ENCODE measurements at regions not wholly inside any gene's neighbourhood (a gene's known extent, or its start where the extent isn't known, plus 50 kb on each side); places are given as distances from the start of the nearest gene placed in this dataset.

GRCh38 chr11:92865352-92865751, 104.1 kb upstream of the MTNR1B start:
- no peak overlapping the region for H3K27ac Mint-ChIP-seq

GRCh38 chr11:92866679-92867282, 102.7 kb upstream of the MTNR1B start:
- H3K36me3 Mint-ChIP-seq, result no peaks in the 10 kb centered on the region
- no peak overlapping the region for H3K4me3 Mint-ChIP-seq
- H3K27ac Mint-ChIP-seq, result no peak overlapping the region
- H3K27me3 Mint-ChIP-seq, result no peaks in the 10 kb centered on the region
- no peaks in the 10 kb centered on the region for H3K4me1 Mint-ChIP-seq
- H3K9me3 Mint-ChIP-seq, result no peaks in the 10 kb centered on the region
- DNase-seq, result no peak

More at GRCh38 chr11:92865352-92865751, 104.1 kb upstream of the MTNR1B start:
- DNase-seq, result no peak
- H3K36me3 Mint-ChIP-seq, result no peaks in the 10 kb centered on the region
- no peak overlapping the region for H3K4me3 Mint-ChIP-seq
- H3K27me3 Mint-ChIP-seq, result no peaks in the 10 kb centered on the region
- H3K9me3 Mint-ChIP-seq, result no peaks in the 10 kb centered on the region
- H3K4me1 Mint-ChIP-seq, result no peaks in the 10 kb centered on the region

GRCh38 chr11:92867913-92868619, 101.4 kb upstream of the MTNR1B start:
- Mint-ChIP-seq H3K36me3 (no peaks in the 10 kb centered on the region), H3K27ac (no peak overlapping the region), H3K27me3 (no peaks in the 10 kb centered on the region), H3K9me3 (no peaks in the 10 kb centered on the region), H3K4me1 (no peaks in the 10 kb centered on the region), H3K4me3 (no peak overlapping the region)
- no peak for DNase-seq

- Mint-ChIP-seq H3K27me3 (no peaks in the 10 kb centered on the region), H3K4me3 (no peak overlapping the region), H3K4me1 (no peaks in the 10 kb centered on the region), H3K9me3 (no peaks in the 10 kb centered on the region), H3K36me3 (no peaks in the 10 kb centered on the region), H3K27ac (no peak overlapping the region)
- DNase-seq, result no peak
These were observed 99.7 kb upstream of the MTNR1B start for GRCh38 chr11:92869716-92870115.

- H3K9me3 Mint-ChIP-seq, result no peaks in the 10 kb centered on the region
- no peaks in the 10 kb centered on the region for H3K4me1 Mint-ChIP-seq
- H3K4me3 Mint-ChIP-seq, result no peak overlapping the region
- H3K27ac Mint-ChIP-seq, result no peak overlapping the region
- H3K36me3 Mint-ChIP-seq, result no peaks in the 10 kb centered on the region
- no peak for DNase-seq
- no peaks in the 10 kb centered on the region for H3K27me3 Mint-ChIP-seq
These were observed 99.1 kb upstream of the MTNR1B start for GRCh38 chr11:92870196-92870832.

- Mint-ChIP-seq H3K27me3 (peaks cover 4% of the 10 kb centered on the region), H3K27ac (no peak overlapping the region), H3K9me3 (no peaks in the 10 kb centered on the region), H3K36me3 (no peaks in the 10 kb centered on the region), H3K4me3 (no peak overlapping the region), H3K4me1 (no peaks in the 10 kb centered on the region)
- no peak for DNase-seq
These were observed 95.9 kb upstream of the MTNR1B start for GRCh38 chr11:92873551-92873950.

GRCh38 chr11:92875473-92875872, 94.0 kb upstream of the MTNR1B start:
- H3K4me1 Mint-ChIP-seq, result no peaks in the 10 kb centered on the region
- H3K27me3 Mint-ChIP-seq, result peaks cover 4% of the 10 kb centered on the region
- DNase-seq, result no peak
- no peak overlapping the region for H3K27ac Mint-ChIP-seq
- no peak overlapping the region for H3K4me3 Mint-ChIP-seq
- no peaks in the 10 kb centered on the region for H3K9me3 Mint-ChIP-seq
- H3K36me3 Mint-ChIP-seq, result no peaks in the 10 kb centered on the region

- H3K9me3 Mint-ChIP-seq, result no peaks in the 10 kb centered on the region
- no peaks in the 10 kb centered on the region for H3K36me3 Mint-ChIP-seq
These were observed 90.4 kb upstream of the MTNR1B start for GRCh38 chr11:92879086-92879485.

GRCh38 chr11:92880381-92880780, 89.1 kb upstream of the MTNR1B start:
- no peak overlapping the region for H3K4me3 Mint-ChIP-seq
- H3K36me3 Mint-ChIP-seq, result no peaks in the 10 kb centered on the region
- peaks cover 4% of the 10 kb centered on the region for H3K27me3 Mint-ChIP-seq
- H3K9me3 Mint-ChIP-seq, result no peaks in the 10 kb centered on the region
- no peak overlapping the region for H3K27ac Mint-ChIP-seq
- no peak for DNase-seq
- H3K4me1 Mint-ChIP-seq, result no peaks in the 10 kb centered on the region

More at GRCh38 chr11:92879086-92879485, 90.4 kb upstream of the MTNR1B start:
- no peak for DNase-seq
- peaks cover 4% of the 10 kb centered on the region for H3K27me3 Mint-ChIP-seq
- no peaks in the 10 kb centered on the region for H3K4me1 Mint-ChIP-seq
- no peak overlapping the region for H3K4me3 Mint-ChIP-seq
- H3K27ac Mint-ChIP-seq, result no peak overlapping the region

GRCh38 chr11:92881940-92882450, 87.5 kb upstream of the MTNR1B start:
- Mint-ChIP-seq H3K36me3 (no peaks in the 10 kb centered on the region), H3K27me3 (peaks cover 2% of the 10 kb centered on the region), H3K9me3 (no peaks in the 10 kb centered on the region), H3K4me1 (peaks cover 1% of the 10 kb centered on the region), H3K4me3 (no peak overlapping the region), H3K27ac (no peak overlapping the region)
- DNase-seq, result no peak

GRCh38 chr11:92882828-92883611, 86.4 kb upstream of the MTNR1B start:
- Mint-ChIP-seq H3K4me3 (no peak overlapping the region), H3K27ac (no peak overlapping the region), H3K4me1 (peaks cover 1% of the 10 kb centered on the region), H3K27me3 (no peaks in the 10 kb centered on the region), H3K9me3 (no peaks in the 10 kb centered on the region), H3K36me3 (no peaks in the 10 kb centered on the region)
- DNase-seq, result no peak

GRCh38 chr11:92885600-92885999, 83.9 kb upstream of the MTNR1B start:
- Mint-ChIP-seq H3K4me1 (peaks cover 1% of the 10 kb centered on the region), H3K27me3 (no peaks in the 10 kb centered on the region), H3K36me3 (no peaks in the 10 kb centered on the region), H3K9me3 (no peaks in the 10 kb centered on the region), H3K4me3 (no peak overlapping the region), H3K27ac (no peak overlapping the region)
- no peak for DNase-seq

GRCh38 chr11:92886243-92886905, 83.1 kb upstream of the MTNR1B start:
- H3K4me3 Mint-ChIP-seq, result no peak overlapping the region
- H3K9me3 Mint-ChIP-seq, result no peaks in the 10 kb centered on the region
- peak; percentile 13 for DNase-seq
- H3K27me3 Mint-ChIP-seq, result no peaks in the 10 kb centered on the region
- peaks cover 1% of the 10 kb centered on the region for H3K4me1 Mint-ChIP-seq
- no peak overlapping the region for H3K27ac Mint-ChIP-seq
- H3K36me3 Mint-ChIP-seq, result no peaks in the 10 kb centered on the region

GRCh38 chr11:92888696-92889095, 80.8 kb upstream of the MTNR1B start:
- no peaks in the 10 kb centered on the region for H3K36me3 Mint-ChIP-seq
- H3K4me1 Mint-ChIP-seq, result peaks cover 1% of the 10 kb centered on the region
- no peaks in the 10 kb centered on the region for H3K9me3 Mint-ChIP-seq
- no peak for DNase-seq
- H3K27ac Mint-ChIP-seq, result no peak overlapping the region
- no peak overlapping the region for H3K4me3 Mint-ChIP-seq
- H3K27me3 Mint-ChIP-seq, result no peaks in the 10 kb centered on the region

Measured in activated naive CD8-positive, alpha-beta T cell treated with anti-CD3 and anti-CD28 coated beads for 36 hours (primary cell).